ENCODE measurements at regions not wholly inside any gene's neighbourhood (a gene's known extent, or its start where the extent isn't known, plus 50 kb on each side); places are given as distances from the start of the nearest gene placed in this dataset.

DNA sequence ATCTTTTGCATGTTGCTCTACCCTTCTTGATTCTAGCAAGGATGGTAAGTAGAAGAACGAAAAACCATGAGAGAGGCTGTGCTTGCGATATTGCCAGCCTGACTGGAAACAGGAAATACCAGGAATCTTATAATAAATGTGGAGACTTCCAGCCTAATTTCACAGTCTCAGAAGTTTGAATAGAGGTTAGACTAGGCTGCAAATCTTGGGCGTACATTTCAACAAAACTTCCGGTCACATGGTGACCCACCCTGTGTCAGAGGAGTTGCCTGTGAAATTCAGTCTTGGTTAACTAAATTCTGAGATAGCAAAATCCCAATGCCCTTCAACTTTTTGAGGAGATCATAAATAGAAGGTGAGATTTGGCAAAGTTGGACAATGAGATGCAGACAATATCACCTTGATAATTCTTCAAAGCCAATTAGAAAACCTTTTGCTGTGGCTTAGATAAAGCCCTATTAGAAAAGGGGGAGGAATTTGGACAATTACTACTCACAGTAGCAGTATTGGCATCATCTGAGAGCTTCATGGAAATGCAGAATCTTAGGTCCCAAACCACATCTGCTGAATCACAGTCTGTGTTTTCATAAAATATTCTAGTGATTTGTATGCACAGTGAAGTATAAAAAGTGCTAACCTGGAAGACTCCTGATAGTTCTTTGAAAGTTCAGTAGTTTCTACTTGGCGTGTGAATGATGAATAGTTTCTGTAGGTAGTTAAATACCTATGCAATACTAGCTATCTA is 262.0 kb upstream of the JAG1 start:
- Histone ChIP-seq H3K9ac (no peak overlapping the region), H3K4me1 (ENCODE audit: low read depth, poor library complexity, severe bottlenecking) (peaks cover 6% of the 10 kb centered on the region), H3K4me2 (no peak overlapping the region), H4K20me1 (ENCODE audit: insufficient read depth) (no peaks in the 10 kb centered on the region), H3K27me3 (ENCODE audit: insufficient read depth, low read depth) (no peaks in the 10 kb centered on the region), H3K4me3 (IDR thresholded peaks at IDR 0.05; ENCODE audit: insufficient read depth, low read depth, low read length) (no peak overlapping the region), H3K36me3 (ENCODE audit: insufficient read depth) (no peaks in the 10 kb centered on the region), H3K79me2 (ENCODE audit: insufficient read depth, low read depth) (no peaks in the 10 kb centered on the region), H2AFZ (ENCODE audit: low read depth) (no peak overlapping the region), H3K27ac (no peak overlapping the region)
- TF ChIP-seq, protein P1, sequence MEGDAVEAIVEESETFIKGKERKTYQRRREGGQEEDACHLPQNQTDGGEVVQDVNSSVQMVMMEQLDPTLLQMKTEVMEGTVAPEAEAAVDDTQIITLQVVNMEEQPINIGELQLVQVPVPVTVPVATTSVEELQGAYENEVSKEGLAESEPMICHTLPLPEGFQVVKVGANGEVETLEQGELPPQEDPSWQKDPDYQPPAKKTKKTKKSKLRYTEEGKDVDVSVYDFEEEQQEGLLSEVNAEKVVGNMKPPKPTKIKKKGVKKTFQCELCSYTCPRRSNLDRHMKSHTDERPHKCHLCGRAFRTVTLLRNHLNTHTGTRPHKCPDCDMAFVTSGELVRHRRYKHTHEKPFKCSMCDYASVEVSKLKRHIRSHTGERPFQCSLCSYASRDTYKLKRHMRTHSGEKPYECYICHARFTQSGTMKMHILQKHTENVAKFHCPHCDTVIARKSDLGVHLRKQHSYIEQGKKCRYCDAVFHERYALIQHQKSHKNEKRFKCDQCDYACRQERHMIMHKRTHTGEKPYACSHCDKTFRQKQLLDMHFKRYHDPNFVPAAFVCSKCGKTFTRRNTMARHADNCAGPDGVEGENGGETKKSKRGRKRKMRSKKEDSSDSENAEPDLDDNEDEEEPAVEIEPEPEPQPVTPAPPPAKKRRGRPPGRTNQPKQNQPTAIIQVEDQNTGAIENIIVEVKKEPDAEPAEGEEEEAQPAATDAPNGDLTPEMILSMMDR (conservative IDR thresholded peaks at IDR 0.05; ENCODE audit: low read depth, low read length): no peak

DNA sequence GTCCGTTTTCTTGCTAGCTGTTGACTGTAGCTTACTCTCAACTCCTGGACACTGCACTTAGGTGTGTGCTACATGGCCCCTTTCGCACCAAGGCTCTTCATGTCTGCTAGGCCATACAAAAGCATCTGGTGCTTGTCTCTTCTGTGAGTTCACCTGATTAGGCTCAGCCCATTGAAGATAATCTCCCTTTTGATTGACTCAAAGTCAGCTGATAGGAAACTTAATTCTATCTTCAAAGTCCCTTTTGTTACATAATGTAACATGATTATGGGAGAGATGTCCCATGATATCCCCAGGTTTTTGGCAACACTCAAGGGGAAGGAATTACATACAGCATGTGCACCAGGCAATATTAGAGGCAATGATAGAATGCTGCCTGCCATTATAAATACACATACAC is 263.0 kb upstream of the JAG1 start:
- H3K79me2 ChIP-seq (ENCODE audit: insufficient read depth, low read depth): no peaks in the 10 kb centered on the region
- peaks cover 10% of the 10 kb centered on the region for H3K4me1 ChIP-seq (ENCODE audit: low read depth, poor library complexity, severe bottlenecking)
- H3K9ac ChIP-seq: no peak overlapping the region
- no peak overlapping the region for H3K27ac ChIP-seq
- H3K36me3 ChIP-seq (ENCODE audit: insufficient read depth): no peaks in the 10 kb centered on the region
- H2AFZ ChIP-seq (ENCODE audit: low read depth): no peak overlapping the region
- TF ChIP-seq, protein P1 (conservative IDR thresholded peaks at IDR 0.05; ENCODE audit: low read depth, low read length): no peak
- H3K4me3 ChIP-seq (IDR thresholded peaks at IDR 0.05; ENCODE audit: insufficient read depth, low read depth, low read length): no peak overlapping the region
- H4K20me1 ChIP-seq (ENCODE audit: insufficient read depth): no peaks in the 10 kb centered on the region
- H3K27me3 ChIP-seq (ENCODE audit: insufficient read depth, low read depth): no peaks in the 10 kb centered on the region
- no peak overlapping the region for H3K4me2 ChIP-seq

DNA sequence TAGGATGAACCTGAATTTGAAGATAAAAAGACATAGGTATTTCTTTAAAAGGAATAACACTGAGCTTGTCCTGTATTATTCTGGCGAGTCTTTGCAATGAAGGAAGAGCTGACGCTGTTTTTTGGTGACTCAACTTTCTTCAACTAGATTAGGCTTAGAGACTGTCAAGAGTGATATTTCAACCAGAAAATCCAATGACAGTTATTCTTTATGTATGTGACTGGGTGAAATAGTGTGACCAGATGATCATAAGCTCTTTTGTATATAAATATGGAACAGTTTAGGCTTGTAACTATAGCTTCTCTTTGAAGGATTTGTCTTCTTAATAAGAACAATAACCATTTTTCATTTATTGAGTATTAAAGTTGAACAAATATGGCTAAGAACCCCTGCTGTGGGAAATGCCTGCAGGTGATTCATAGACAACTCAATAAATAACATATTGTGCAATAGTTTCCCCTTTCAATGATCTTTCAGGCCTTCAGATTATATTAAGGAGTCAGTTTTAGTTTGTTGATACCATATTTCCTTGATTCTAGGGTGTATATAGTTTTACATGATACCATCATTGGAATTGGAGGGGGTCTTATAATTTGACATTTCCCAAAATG is 265.6 kb upstream of the JAG1 start:
- H3K27me3 ChIP-seq (ENCODE audit: insufficient read depth, low read depth): no peaks in the 10 kb centered on the region

DNA sequence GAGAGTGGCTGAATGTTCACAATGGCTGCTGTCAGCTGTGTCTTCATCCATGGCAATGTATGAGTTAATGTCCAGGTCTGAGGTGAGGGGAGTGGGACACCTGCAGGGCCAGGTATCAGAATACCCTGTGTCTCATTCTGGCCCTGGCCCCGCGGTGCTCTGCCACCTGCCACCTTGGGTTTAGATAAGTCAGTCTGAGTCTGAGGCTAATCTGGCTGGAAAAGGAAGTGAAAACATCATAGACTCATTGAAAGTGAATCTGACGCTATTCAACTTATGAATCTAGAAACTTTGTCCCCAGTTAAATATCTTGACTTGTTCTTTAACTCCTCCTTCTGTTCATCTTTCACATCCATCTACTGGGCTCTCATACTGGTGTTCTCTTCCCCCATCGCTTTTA is 267.1 kb upstream of the JAG1 start:
- Histone ChIP-seq H3K4me3 (IDR thresholded peaks at IDR 0.05; ENCODE audit: insufficient read depth, low read depth, low read length) (no peak overlapping the region), H3K27me3 (ENCODE audit: insufficient read depth, low read depth) (no peaks in the 10 kb centered on the region), H3K4me1 (ENCODE audit: low read depth, poor library complexity, severe bottlenecking) (peaks cover 10% of the 10 kb centered on the region), H3K4me2 (no peak overlapping the region), H2AFZ (ENCODE audit: low read depth) (no peak overlapping the region), H3K9ac (no peak overlapping the region), H3K36me3 (ENCODE audit: insufficient read depth) (no peaks in the 10 kb centered on the region), H4K20me1 (ENCODE audit: insufficient read depth) (no peaks in the 10 kb centered on the region), H3K27ac (no peak overlapping the region), H3K79me2 (ENCODE audit: insufficient read depth, low read depth) (no peaks in the 10 kb centered on the region)
- TF ChIP-seq, protein P1 (conservative IDR thresholded peaks at IDR 0.05; ENCODE audit: low read depth, low read length): no peak

More for the DNA sequence above, 265.6 kb upstream of the JAG1 start:
- H3K4me3 ChIP-seq (IDR thresholded peaks at IDR 0.05; ENCODE audit: insufficient read depth, low read depth, low read length): no peak overlapping the region
- H2AFZ ChIP-seq (ENCODE audit: low read depth): no peak overlapping the region
- H3K9ac ChIP-seq: no peak overlapping the region
- H4K20me1 ChIP-seq (ENCODE audit: insufficient read depth): no peaks in the 10 kb centered on the region
- H3K27ac ChIP-seq: no peak overlapping the region
- H3K36me3 ChIP-seq (ENCODE audit: insufficient read depth): no peaks in the 10 kb centered on the region
- H3K79me2 ChIP-seq (ENCODE audit: insufficient read depth, low read depth): no peaks in the 10 kb centered on the region
- peaks cover 10% of the 10 kb centered on the region for H3K4me1 ChIP-seq (ENCODE audit: low read depth, poor library complexity, severe bottlenecking)
- TF ChIP-seq, protein P1 (conservative IDR thresholded peaks at IDR 0.05; ENCODE audit: low read depth, low read length): no peak
- H3K4me2 ChIP-seq: no peak overlapping the region

All from KMS-11 (cell line).